ENCODE measurements at regions not wholly inside any gene's neighbourhood (a gene's known extent, or its start where the extent isn't known, plus 50 kb on each side); places are given as distances from the start of the nearest gene placed in this dataset.

DNA sequence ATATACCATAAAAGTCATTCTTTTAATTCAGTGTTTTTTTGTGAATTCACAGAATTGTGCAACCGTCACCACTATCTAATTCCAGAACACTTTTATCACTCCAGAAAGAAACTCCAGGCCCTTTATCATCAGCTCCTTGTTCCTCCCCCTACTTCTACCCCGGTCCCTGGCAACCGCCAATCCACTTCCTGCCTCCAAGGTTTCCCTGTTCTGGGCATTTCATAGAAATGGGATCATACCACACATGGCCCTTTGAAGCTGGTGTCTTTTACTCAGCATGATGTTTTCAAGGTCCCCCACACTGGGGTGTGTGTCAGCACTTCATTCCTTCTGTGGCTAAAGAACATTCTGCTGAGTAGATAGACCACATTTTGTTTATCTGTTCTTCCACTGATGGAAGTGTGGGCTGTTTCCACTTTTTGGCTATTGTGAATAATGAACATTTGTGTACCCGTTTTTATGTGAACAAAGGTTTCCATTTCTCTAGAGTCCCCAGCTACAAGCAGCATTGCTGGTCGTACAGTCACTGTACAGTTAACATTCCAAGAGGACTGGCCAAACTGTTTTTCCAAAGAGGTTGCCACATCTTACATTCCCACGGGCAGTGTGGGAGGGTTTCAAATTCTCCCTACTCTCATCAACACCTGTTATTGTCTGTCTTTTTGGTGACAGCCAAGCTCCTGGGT lies 75.8 kb upstream of the ZNF469 start:
- no peak for DNase-seq (ENCODE audit: low spot score)
- H3K4me3 ChIP-seq = no peak overlapping the region
- no peak overlapping the region for H3K27ac ChIP-seq
- WGBS = 59% methylated on average over 6 of the region's 6 CpGs
- no peaks in the 10 kb centered on the region for H3K27me3 ChIP-seq (replicated peaks; ENCODE audit: insufficient read depth)
- no peaks in the 10 kb centered on the region for H3K4me1 ChIP-seq (replicated peaks)
- intact Hi-C loops (cut with DNase I) = no loop called here
- no peaks in the 10 kb centered on the region for H3K36me3 ChIP-seq
- H3K9me3 ChIP-seq = no peaks in the 10 kb centered on the region
- peak; percentile 3 for TF ChIP-seq POLR2AphosphoS5 (IDR thresholded peaks at IDR 0.05)
- TF ChIP-seq POLR2A (IDR thresholded peaks at IDR 0.05) = no peak
- TF ChIP-seq, protein P1, sequence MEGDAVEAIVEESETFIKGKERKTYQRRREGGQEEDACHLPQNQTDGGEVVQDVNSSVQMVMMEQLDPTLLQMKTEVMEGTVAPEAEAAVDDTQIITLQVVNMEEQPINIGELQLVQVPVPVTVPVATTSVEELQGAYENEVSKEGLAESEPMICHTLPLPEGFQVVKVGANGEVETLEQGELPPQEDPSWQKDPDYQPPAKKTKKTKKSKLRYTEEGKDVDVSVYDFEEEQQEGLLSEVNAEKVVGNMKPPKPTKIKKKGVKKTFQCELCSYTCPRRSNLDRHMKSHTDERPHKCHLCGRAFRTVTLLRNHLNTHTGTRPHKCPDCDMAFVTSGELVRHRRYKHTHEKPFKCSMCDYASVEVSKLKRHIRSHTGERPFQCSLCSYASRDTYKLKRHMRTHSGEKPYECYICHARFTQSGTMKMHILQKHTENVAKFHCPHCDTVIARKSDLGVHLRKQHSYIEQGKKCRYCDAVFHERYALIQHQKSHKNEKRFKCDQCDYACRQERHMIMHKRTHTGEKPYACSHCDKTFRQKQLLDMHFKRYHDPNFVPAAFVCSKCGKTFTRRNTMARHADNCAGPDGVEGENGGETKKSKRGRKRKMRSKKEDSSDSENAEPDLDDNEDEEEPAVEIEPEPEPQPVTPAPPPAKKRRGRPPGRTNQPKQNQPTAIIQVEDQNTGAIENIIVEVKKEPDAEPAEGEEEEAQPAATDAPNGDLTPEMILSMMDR (IDR thresholded peaks at IDR 0.05) = no peak

DNA sequence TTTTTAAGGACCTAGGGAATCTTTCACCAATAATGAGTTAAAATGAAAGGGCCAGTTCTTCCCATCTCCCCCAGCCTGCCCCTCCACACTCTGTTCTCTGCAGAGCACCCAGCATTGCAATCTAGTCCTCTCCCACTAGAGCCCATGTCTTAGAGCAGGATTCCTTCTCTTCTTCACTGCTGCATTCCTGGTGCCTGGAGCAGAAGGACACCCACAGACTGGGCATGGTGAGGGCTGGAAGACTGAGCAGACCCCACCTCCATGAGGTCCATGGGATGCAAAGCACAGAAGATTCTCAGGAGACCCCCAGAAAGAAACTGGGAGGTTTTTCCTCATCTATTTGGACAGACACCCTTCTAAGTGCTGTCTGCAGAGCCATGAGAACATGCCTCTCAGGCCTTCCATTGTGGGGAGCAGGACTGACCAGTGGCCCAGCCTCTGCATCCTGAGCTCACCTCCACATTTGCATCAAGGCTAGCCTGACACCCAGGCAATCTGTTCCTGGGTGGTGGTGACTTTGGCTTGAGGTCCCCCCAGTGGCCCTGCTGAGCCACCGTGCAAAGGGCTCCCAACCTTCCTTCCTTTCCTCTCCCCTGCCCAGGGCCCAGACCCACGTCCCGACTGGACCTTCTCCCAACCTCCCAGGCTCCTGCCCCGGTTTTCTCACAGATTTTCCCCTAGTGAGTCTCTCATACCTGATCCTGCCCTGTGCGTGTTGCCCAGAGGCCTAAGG lies 74.2 kb upstream of the ZNF469 start:
- WGBS = 92% methylated on average over 5 of the region's 5 CpGs
- H3K36me3 ChIP-seq = no peaks in the 10 kb centered on the region

DNA sequence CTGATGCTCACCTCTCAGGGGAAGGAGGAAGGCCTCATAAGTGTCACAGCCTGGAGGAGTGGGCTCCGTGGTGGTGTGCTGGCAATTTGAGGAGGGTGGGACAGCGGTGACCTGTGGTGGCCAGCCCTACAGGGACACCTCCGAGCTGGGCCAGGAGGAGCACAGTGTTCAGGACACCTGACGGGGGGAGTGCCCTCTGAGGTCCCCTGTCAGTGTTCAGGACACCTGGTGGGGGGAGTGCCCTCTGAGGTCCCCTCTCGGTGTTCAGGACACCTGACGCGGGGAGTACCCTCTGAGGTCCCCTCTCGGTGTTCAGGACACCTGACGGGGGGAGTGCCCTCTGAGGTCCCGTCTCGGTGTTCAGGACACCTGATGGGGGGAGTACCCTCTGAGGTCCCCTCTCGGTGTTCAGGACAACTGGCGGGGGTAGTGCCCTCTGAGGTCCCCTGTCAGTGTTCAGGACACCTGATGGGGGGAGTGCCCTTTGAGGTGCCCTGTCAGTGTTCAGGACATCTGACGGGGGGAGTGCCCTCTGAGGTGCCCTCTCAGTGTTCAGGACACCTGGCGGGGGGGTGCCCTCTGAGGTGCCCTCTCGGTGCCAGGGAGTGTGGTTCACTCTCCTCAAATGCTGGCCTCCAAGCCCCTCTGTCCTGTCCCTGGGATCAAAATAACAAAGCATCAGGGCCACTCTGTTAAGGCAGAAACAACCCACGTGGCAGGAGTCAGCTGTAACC lies 73.4 kb upstream of the ZNF469 start:
- Histone ChIP-seq H3K27ac (no peak overlapping the region), H3K4me3 (no peak overlapping the region), H3K4me1 (replicated peaks) (no peaks in the 10 kb centered on the region), H3K36me3 (no peaks in the 10 kb centered on the region), H3K27me3 (replicated peaks; ENCODE audit: insufficient read depth) (no peaks in the 10 kb centered on the region), H3K9me3 (no peaks in the 10 kb centered on the region)
- intact Hi-C loops (cut with DNase I) = no loop called here
- TF ChIP-seq, protein P1 (IDR thresholded peaks at IDR 0.05) = no peak
- no peak for TF ChIP-seq POLR2AphosphoS5 (IDR thresholded peaks at IDR 0.05)
- no peak for TF ChIP-seq POLR2A (IDR thresholded peaks at IDR 0.05)
- no peak for DNase-seq (ENCODE audit: low spot score)
- WGBS = 93% methylated on average over 17 of the region's 17 CpGs

More for the DNA sequence above, 74.2 kb upstream of the ZNF469 start:
- Histone ChIP-seq H3K4me1 (replicated peaks) (no peaks in the 10 kb centered on the region), H3K27me3 (replicated peaks; ENCODE audit: insufficient read depth) (no peaks in the 10 kb centered on the region), H3K27ac (no peak overlapping the region), H3K4me3 (no peak overlapping the region), H3K9me3 (no peaks in the 10 kb centered on the region)
- DNase-seq (ENCODE audit: low spot score) = no peak
- TF ChIP-seq POLR2A (IDR thresholded peaks at IDR 0.05) (no peak), POLR2AphosphoS5 (IDR thresholded peaks at IDR 0.05) (no peak)
- TF ChIP-seq, protein P1 (IDR thresholded peaks at IDR 0.05) = no peak
- intact Hi-C loops (cut with DNase I) = no loop called here

DNA sequence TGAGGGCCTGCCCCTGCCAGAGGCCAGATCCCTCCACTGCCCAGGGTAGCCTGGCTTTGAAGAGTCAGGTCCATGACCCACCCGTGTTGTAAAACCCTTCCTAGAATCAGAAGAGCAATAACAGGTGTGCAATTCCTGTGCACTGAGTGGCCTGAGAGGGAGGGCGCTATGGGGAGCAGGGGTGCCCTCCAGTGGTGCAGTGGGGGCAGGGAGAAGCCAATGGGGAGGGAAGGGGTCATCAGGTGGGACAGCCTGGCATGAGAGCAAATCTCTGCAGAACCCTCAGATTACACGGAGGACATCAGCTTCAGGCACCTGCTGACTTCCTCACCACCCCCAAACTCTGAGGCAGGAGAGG lies 72.9 kb upstream of the ZNF469 start:
- H3K4me1 ChIP-seq (replicated peaks) = no peaks in the 10 kb centered on the region
- TF ChIP-seq POLR2AphosphoS5 (IDR thresholded peaks at IDR 0.05) (no peak), POLR2A (IDR thresholded peaks at IDR 0.05) (no peak)
- TF ChIP-seq, protein P1 (IDR thresholded peaks at IDR 0.05) = peak in 1 of 4 experiments; percentile 5
- 47% methylated on average over 3 of the region's 3 CpGs for WGBS
- DNase-seq (ENCODE audit: low spot score) = no peak
- H3K36me3 ChIP-seq = no peaks in the 10 kb centered on the region
- H3K9me3 ChIP-seq = no peaks in the 10 kb centered on the region
- H3K4me3 ChIP-seq = no peak overlapping the region
- no peaks in the 10 kb centered on the region for H3K27me3 ChIP-seq (replicated peaks; ENCODE audit: insufficient read depth)
- no peak overlapping the region for H3K27ac ChIP-seq
- intact Hi-C loops (cut with DNase I) = no loop called here

All from prostate gland (tissue), 2 donors.